Parathyroid adenoma (tissue), 2 donors: ENCODE measurements at regions not wholly inside any gene's neighbourhood (a gene's known extent, or its start where the extent isn't known, plus 50 kb on each side); places are given as distances from the start of the nearest gene placed in this dataset.

Source experiments
- H2AFZ ChIP-seq: fragments of 300-600 bp; sonication (generic); one replicate; pipeline ENCODE4 v1.7.0; 2017; ENCODE audit warnings: antibody characterized with exemption, mild to moderate bottlenecking
- H3K27ac ChIP-seq: fragments of 300-600 bp; sonication (generic); one replicate; pipeline ENCODE4 v1.7.0; 2017
- H3K27me3 ChIP-seq: fragments of 300-600 bp; sonication (generic); one replicate; pipeline ENCODE4 v1.7.0; 2017; ENCODE audit warnings: low read length; ENCODE audit not compliant: control insufficient read depth, insufficient read depth
- H3K36me3 ChIP-seq: fragments of 300-600 bp; sonication (generic); one replicate; pipeline ENCODE4 v1.7.0; 2017; ENCODE audit warnings: low read length; ENCODE audit not compliant: control insufficient read depth, insufficient read depth
- H3K4me1 ChIP-seq: fragments of 300-600 bp; sonication (generic); one replicate; pipeline ENCODE4 v1.7.0; 2017; ENCODE audit warnings: control low read depth
- H3K4me2 ChIP-seq: fragments of 300-600 bp; sonication (generic); one replicate; pipeline ENCODE4 v1.7.0; 2017; ENCODE audit warnings: low read length
- H3K4me3 ChIP-seq: fragments of 300-600 bp; sonication (generic); one replicate; pipeline ENCODE4 v1.7.0; 2017; ENCODE audit warnings: low read depth, low read length
- H3K79me2 ChIP-seq: fragments of 300-600 bp; sonication (generic); one replicate; pipeline ENCODE4 v1.7.0; 2017; ENCODE audit warnings: control low read depth
- H3K9ac ChIP-seq: fragments of 300-600 bp; sonication (generic); one replicate; pipeline ENCODE4 v1.7.0; 2017; ENCODE audit warnings: mild to moderate bottlenecking
- H3K9me3 ChIP-seq: fragments of 300-600 bp; sonication (generic); one replicate; pipeline ENCODE4 v1.7.0; 2017; ENCODE audit warnings: low read length; ENCODE audit not compliant: control insufficient read depth
- TF ChIP-seq, protein P1 (sequence below): fragments of 300-600 bp; sonication (generic); IDR thresholded peaks from one replicate; pipeline ENCODE4 v1.7.0; 2017; ENCODE audit warnings: antibody characterized with exemption, mild to moderate bottlenecking
- donor health status: primary hyperparathyroidism.

DNA sequence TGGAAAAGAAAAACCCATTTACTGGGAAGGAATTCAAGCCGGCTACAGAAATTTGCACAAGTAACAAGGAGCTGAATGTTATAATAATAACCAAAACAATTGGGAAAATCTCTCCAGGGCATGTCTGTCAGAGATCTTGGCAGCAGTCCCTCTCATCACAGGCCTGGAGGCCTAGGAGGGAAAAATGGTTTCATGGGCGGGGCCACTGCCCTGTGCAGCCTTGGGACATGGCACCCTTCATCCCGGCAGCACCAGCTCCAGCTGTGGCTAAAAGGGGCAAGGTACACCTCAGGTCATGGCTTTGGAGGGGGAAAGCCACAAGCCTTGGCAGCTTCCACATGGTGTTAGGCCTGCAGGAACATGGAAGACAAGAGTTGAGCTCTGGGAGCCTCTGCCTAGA is 513.1 kb upstream of the CNKSR2 start:
- Histone ChIP-seq H2AFZ (no peak overlapping the region), H3K4me1 (no peaks in the 10 kb centered on the region), H3K9ac (no peak overlapping the region), H3K36me3 (no peaks in the 10 kb centered on the region), H3K27ac (no peak overlapping the region), H3K9me3 (no peaks in the 10 kb centered on the region), H3K4me2 (no peak overlapping the region), H3K27me3 (no peaks in the 10 kb centered on the region), H3K4me3 (no peak overlapping the region), H3K79me2 (no peaks in the 10 kb centered on the region)
- TF ChIP-seq, protein P1, sequence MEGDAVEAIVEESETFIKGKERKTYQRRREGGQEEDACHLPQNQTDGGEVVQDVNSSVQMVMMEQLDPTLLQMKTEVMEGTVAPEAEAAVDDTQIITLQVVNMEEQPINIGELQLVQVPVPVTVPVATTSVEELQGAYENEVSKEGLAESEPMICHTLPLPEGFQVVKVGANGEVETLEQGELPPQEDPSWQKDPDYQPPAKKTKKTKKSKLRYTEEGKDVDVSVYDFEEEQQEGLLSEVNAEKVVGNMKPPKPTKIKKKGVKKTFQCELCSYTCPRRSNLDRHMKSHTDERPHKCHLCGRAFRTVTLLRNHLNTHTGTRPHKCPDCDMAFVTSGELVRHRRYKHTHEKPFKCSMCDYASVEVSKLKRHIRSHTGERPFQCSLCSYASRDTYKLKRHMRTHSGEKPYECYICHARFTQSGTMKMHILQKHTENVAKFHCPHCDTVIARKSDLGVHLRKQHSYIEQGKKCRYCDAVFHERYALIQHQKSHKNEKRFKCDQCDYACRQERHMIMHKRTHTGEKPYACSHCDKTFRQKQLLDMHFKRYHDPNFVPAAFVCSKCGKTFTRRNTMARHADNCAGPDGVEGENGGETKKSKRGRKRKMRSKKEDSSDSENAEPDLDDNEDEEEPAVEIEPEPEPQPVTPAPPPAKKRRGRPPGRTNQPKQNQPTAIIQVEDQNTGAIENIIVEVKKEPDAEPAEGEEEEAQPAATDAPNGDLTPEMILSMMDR, result no peak

DNA sequence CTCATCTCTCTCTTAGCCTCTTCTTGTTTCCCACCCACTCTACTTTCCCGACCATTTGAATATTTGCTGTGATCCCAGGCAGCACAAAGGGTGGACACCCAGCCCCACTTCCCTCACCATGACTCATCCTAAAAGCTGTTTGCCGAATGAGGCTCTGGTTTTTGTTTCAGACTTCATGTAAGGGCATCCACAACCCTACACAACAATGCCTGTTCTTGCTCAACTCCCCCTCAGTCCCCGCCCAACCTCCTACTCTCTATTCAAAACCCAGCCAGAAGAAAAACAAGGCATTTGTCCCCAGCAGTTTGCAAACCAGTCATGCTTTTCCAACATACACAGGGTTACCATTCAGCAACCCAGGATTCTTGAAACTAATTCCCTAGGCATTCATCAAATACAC is 516.5 kb upstream of the CNKSR2 start:
- Histone ChIP-seq H3K27ac (no peak overlapping the region), H3K9ac (no peak overlapping the region), H3K4me3 (no peak overlapping the region), H3K4me2 (no peak overlapping the region), H3K4me1 (no peaks in the 10 kb centered on the region), H3K79me2 (no peaks in the 10 kb centered on the region), H3K36me3 (no peaks in the 10 kb centered on the region), H3K9me3 (no peaks in the 10 kb centered on the region), H3K27me3 (no peaks in the 10 kb centered on the region), H2AFZ (no peak overlapping the region)
- TF ChIP-seq, protein P1, result no peak

DNA sequence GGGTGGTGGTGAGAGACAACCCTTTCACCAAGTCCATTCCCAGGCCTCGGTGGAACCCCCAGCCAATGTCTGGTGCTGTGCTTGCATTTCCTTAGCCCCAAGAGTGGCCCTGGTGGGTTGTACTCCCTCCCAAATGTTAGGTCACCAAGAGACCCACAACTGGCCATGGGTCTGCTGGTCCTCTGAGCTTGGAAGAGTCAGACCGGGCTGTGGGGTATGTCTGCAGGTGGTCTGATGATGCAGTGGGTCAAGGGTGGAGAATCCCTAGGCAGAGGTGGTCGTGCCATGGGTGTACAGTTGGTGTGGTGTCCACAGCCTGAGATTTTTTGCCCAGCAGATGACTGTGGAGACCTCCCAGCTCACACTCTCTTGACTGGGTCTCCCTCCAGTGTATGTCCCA is 535.7 kb upstream of the CNKSR2 start:
- Histone ChIP-seq H3K79me2 (no peaks in the 10 kb centered on the region), H3K9me3 (no peaks in the 10 kb centered on the region), H3K4me1 (no peaks in the 10 kb centered on the region), H3K27ac (no peak overlapping the region), H3K36me3 (no peaks in the 10 kb centered on the region), H3K4me3 (no peak overlapping the region), H3K4me2 (no peak overlapping the region), H2AFZ (no peak overlapping the region), H3K27me3 (no peaks in the 10 kb centered on the region), H3K9ac (no peak overlapping the region)
- TF ChIP-seq, protein P1, result no peak

DNA sequence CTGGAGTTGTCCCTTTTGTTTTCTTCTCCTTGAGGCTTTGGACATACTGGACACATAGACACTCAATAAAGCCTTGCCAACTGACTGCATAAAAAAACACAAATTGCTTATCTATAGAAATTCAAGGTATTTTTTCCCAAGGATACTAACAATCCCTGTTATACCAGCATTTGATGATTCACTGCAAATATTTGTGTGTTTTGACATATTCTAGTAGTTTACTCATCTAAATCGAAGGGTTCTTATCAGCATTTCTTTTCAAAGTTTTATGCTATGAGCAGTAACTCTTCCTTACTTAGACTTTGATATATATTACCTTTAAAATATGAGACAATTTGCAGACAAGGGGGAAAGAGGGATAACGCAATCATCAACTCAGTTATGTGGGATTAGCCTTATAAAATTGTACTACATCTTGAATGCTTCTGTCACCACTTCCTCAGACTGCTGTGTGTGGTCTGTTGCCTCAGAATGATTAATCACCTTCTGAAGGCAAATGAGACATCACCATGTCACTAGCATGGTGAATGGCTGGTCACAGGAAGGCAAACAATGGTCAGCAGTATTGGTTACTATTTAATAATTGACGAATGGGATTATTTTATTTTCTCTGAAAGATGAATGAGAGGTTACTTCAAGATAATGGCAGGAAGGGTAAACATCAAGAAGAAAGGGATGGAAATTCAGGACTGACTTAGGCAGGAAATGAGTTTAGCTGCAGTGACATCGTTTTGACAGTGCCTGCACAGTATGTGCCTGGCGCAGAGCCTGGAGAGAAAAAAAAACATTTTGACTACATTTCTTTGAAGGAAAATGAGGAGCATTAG is 544.3 kb upstream of the CNKSR2 start:
- TF ChIP-seq, protein P1, result no peak
- H3K9me3 ChIP-seq, result no peaks in the 10 kb centered on the region
- no peak overlapping the region for H3K4me3 ChIP-seq
- H3K36me3 ChIP-seq, result no peaks in the 10 kb centered on the region
- H3K27ac ChIP-seq, result no peak overlapping the region
- no peak overlapping the region for H2AFZ ChIP-seq
- no peak overlapping the region for H3K9ac ChIP-seq
- no peaks in the 10 kb centered on the region for H3K79me2 ChIP-seq
- no peak overlapping the region for H3K4me2 ChIP-seq
- no peaks in the 10 kb centered on the region for H3K27me3 ChIP-seq
- H3K4me1 ChIP-seq, result no peaks in the 10 kb centered on the region

DNA sequence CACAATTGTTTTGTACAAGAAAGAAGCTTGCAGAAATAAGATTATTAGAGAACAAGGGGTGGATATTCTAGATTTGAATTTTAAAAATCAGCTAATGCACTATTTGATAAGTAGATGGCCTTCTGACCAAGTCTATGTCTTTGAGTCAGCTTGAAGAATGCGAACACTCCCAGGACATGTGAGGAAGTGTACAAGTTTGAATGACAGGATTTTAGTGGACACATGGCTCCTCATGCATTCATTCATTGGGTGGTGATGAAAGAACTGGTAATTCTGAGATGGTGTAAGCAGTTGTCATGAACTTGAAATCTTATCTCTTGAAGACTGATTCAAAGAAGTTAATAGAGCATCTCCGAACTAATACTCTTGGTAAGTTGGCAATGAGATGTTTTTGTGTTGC is 548.2 kb upstream of the CNKSR2 start:
- H3K36me3 ChIP-seq, result no peaks in the 10 kb centered on the region
- H3K4me3 ChIP-seq, result no peak overlapping the region
- H3K27ac ChIP-seq, result no peak overlapping the region
- no peak overlapping the region for H2AFZ ChIP-seq
- H3K27me3 ChIP-seq, result no peaks in the 10 kb centered on the region
- TF ChIP-seq, protein P1, result no peak
- H3K79me2 ChIP-seq, result no peaks in the 10 kb centered on the region
- no peak overlapping the region for H3K4me2 ChIP-seq
- H3K9me3 ChIP-seq, result no peaks in the 10 kb centered on the region
- H3K4me1 ChIP-seq, result no peaks in the 10 kb centered on the region
- H3K9ac ChIP-seq, result no peak overlapping the region
